Epithelial cell of proximal tubule (primary cell): ENCODE measurements at regions not wholly inside any gene's neighbourhood (a gene's known extent, or its start where the extent isn't known, plus 50 kb on each side); places are given as distances from the start of the nearest gene placed in this dataset.

Experiments
- DNase-seq: peaks from one replicate; pipeline ENCODE4 v3.0.0-alpha.2; 2011; ENCODE audit warnings: low read depth
- H3K4me3 ChIP-seq: 2 replicates; pipeline ENCODE4 v1.5.1; 2011; ENCODE audit warnings: low read depth, mild to moderate bottlenecking, low read length
- CTCF ChIP-seq: conservative IDR thresholded peaks from 2 replicates; pipeline ENCODE4 v1.5.1; 2012; ENCODE audit warnings: low read depth, mild to moderate bottlenecking, low read length

DNA sequence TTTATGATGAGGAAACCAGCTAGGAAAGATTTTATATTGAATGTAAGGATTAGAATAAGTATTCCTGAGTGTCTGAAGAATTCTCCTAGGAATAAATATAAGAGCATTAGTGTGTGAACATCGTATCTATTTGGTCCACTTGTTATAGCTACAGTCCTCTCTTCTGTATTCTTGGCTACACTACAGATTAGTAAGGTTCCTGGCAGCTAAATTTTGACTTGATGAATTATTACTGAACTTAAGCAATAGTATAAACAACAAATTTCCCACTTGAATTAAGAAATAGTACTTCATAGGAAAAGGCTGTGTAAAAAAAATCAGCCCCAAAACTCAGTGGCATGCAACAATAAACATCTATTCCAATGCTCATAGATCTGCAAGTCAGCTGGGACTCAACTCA, 138.4 kb upstream of the G2E3 start:
- no peak overlapping the region for H3K4me3 ChIP-seq
- no peak for DNase-seq
- TF ChIP-seq CTCF = no peak

DNA sequence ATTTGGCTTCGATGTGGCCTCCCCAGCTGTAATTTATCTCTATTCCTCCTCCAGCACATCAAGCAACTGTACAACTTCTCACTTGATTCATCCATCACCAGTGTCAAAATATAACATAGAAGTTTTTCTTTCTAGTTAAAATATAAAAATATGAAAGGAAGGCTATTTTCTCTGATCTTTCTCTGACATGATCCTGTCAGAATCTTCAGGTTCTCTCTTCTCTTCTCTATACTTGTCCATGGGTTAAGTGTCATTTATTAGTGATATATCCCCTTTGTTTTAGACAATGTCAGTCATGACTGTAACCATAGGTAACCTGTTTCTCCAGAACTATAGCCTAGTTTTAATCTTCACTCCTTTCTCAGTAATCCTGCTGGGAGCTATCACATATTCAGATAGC, 132.5 kb upstream of the G2E3 start:
- DNase-seq = no peak
- H3K4me3 ChIP-seq = no peak overlapping the region
- TF ChIP-seq CTCF = no peak

DNA sequence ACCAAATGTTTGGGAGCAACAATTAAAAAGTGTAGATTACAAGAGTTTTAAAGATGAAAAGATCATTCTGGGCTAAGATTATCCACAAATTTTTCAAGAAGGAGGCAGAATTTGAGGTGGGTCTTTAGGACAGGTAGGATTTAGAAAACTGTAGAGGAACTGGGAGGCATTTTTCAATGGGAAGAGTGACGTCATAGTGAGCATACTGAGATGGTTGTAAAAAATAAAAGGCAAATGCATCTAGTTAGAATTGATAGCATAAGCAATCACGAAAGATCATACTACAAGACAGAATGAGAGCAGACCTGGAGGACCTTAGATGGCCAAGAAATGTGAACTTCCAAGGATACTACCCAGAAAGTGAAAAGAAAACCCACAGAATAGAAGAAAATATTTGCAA, 131.6 kb upstream of the G2E3 start:
- H3K4me3 ChIP-seq = no peak overlapping the region
- no peak for DNase-seq
- TF ChIP-seq CTCF = no peak

GRCh38 chr14:30427846-30428245, 131.1 kb upstream of the G2E3 start:
- no peak for TF ChIP-seq CTCF
- H3K4me3 ChIP-seq = no peak overlapping the region
- no peak for DNase-seq

DNA sequence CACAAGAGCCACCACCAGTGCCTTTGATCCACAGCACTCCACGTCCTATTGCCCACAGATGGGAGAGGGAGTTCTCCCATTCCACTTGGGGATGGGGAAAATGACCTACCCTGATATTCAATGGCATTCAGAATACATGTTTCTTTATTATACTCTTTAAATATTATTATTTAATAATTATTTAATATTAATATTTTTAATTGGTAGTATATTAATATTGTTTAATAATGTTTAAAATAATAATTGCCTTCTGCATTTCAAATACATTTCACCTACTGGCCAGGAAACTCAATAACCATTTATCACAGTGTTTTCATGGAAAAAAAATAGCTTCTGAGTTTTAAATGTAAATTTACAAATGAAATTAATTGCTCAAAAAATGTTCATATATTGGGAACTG, 127.4 kb upstream of the G2E3 start:
- DNase-seq = no peak
- TF ChIP-seq CTCF = no peak

GRCh38 chr14:30440961-30441360, 118.0 kb upstream of the G2E3 start:
- DNase-seq = no peak
- H3K4me3 ChIP-seq = no peak overlapping the region
- no peak for TF ChIP-seq CTCF

More for the DNA sequence above, 127.4 kb upstream of the G2E3 start:
- no peak overlapping the region for H3K4me3 ChIP-seq

- TF ChIP-seq CTCF = peak; percentile 73
- H3K4me3 ChIP-seq = no peak overlapping the region
- DNase-seq = peak; percentile 15
These were observed 115.5 kb upstream of the G2E3 start for GRCh38 chr14:30443368-30444007.
